Thyroid gland (tissue), 4 donors: ENCODE measurements at regions not wholly inside any gene's neighbourhood (a gene's known extent, or its start where the extent isn't known, plus 50 kb on each side); places are given as distances from the start of the nearest gene placed in this dataset.

Source experiments
- POLR2A ChIP-seq, 2 donors: fragments of 450-650 bp; IDR thresholded peaks; one replicate each; pipeline ENCODE4 v1.6.1; 2017; ENCODE audit warnings: antibody characterized with exemption in 2 of 2, mild to moderate bottlenecking in 2 of 2, moderate library complexity in 1 of 2
- TF ChIP-seq, protein P1 (sequence below), 6 experiments: fragments of 200-600 bp in 3 of 6; fragments of 450-650 bp in 3 of 6; sonication (generic) in 3 of 6; IDR thresholded peaks; one replicate each; pipeline ENCODE4 v1.5.1; 2016 to 2019; ENCODE audit warnings: antibody characterized with exemption in 6 of 6, mild to moderate bottlenecking in 2 of 6, inconsistent platforms in 1 of 6, moderate library complexity in 1 of 6

DNA sequence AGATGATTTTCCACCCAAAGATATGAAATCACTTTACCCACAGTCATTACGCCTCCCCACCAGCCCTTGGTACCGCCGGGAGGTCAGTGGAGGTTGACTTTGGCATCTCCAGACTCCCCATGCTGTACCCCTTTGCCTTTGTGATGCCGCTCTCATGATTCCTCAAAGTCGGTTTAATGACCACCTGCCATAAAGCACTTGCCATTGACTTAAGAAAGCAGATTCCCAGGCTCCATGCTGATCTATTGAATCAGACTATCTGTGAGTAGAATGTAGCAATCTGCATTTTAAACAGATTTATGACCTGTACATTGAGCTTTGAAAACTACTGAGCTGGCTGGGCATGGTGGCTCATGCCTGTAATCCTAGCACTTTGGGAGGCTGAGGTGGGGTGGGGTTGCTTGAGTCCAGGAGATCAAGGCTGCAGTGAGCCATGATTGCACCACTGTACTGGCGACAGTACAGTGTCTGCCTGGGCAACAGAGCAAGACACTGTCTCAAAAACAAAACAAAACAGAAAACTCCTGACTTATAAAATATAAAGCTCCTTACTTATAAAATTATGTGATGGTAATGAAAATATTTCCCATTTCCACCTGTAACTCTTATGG, 235.2 kb downstream of the KLF5 start:
- TF ChIP-seq, protein P1, sequence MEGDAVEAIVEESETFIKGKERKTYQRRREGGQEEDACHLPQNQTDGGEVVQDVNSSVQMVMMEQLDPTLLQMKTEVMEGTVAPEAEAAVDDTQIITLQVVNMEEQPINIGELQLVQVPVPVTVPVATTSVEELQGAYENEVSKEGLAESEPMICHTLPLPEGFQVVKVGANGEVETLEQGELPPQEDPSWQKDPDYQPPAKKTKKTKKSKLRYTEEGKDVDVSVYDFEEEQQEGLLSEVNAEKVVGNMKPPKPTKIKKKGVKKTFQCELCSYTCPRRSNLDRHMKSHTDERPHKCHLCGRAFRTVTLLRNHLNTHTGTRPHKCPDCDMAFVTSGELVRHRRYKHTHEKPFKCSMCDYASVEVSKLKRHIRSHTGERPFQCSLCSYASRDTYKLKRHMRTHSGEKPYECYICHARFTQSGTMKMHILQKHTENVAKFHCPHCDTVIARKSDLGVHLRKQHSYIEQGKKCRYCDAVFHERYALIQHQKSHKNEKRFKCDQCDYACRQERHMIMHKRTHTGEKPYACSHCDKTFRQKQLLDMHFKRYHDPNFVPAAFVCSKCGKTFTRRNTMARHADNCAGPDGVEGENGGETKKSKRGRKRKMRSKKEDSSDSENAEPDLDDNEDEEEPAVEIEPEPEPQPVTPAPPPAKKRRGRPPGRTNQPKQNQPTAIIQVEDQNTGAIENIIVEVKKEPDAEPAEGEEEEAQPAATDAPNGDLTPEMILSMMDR (IDR thresholded peaks at IDR 0.05), result no peak
- TF ChIP-seq POLR2A (IDR thresholded peaks at IDR 0.05), result no peak
